Testis (tissue), 2 donors: ENCODE measurements at regions not wholly inside any gene's neighbourhood (a gene's known extent, or its start where the extent isn't known, plus 50 kb on each side); places are given as distances from the start of the nearest gene placed in this dataset.

Source experiments
- DNase-seq: peaks from one replicate; pipeline ENCODE4 v3.0.0-alpha.2; 2019
- H3K27ac ChIP-seq, 2 donors: fragments of 200-600 bp; sonication (generic); one replicate each; pipeline ENCODE4 v1.5.1; 2019
- H3K27me3 ChIP-seq: fragments of 200-600 bp; sonication (generic); one replicate; pipeline ENCODE4 v1.5.1; 2019
- H3K36me3 ChIP-seq: fragments of 200-600 bp; sonication (generic); one replicate; pipeline ENCODE4 v1.5.1; 2017; ENCODE audit warnings: low read depth; ENCODE audit errors: missing control alignments
- H3K4me1 ChIP-seq: fragments of 200-600 bp; sonication (generic); one replicate; pipeline ENCODE4 v1.5.1; 2019
- H3K4me3 ChIP-seq, 2 donors: fragments of 200-600 bp; sonication (generic); one replicate each; pipeline ENCODE4 v1.5.1; 2017 to 2019
- H3K9me3 ChIP-seq: fragments of 200-600 bp; sonication (generic); one replicate; pipeline ENCODE4 v1.5.1; 2017
- CTCF ChIP-seq, 3 experiments: fragments of 450-650 bp in 2 of 3; fragments of 200-600 bp in 1 of 3; sonication (generic) in 1 of 3; IDR thresholded peaks; one replicate each; pipeline ENCODE4 v1.5.1; 2016 to 2019; ENCODE audit warnings: antibody characterized with exemption in 3 of 3, mild to moderate bottlenecking in 2 of 3, moderate library complexity in 1 of 3
- POLR2A ChIP-seq: fragments of 450-650 bp; IDR thresholded peaks from one replicate; pipeline ENCODE4 v1.6.1; 2017; ENCODE audit warnings: antibody characterized with exemption, mild to moderate bottlenecking, moderate library complexity
- WGBS, 2 donors: methylation state at CpG; one replicate each; pipeline ENCODE4 v1.1.5; 2018; 5-methylcytosine and 5-hydroxymethylcytosine counted together
- intact Hi-C: fragments of 100-400 bp; cut with DNase I; formaldehyde crosslinking; loops from one replicate; pipeline ENCODE4 v1.15.1; 2023; ENCODE audit warnings: low total_unique reads

DNA sequence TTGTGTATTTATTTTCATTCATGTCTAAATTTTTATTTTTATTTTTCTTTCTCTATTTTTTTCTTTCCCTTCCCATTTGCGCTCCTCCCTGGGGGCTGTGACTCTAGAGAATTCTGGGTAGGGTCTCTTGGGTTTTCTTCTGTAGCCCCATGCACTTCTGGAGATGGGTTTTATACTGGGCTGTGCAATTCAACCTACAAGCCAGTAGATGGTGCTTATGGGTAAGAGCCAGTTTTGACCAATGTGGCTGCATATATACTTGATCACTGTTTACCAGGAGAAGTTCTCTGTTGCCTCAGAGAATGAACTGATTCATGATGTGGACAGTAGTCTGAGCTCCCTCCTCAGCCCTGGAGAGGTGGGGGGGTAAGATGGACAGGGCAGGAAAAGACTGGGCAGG lies 614.6 kb downstream of the PCDH19 start:
- WGBS, 2 donors: 83 to 100% methylated on average over 1 of the region's 1 CpG

GRCh38 chrX:99782516-99783040 lies 627.5 kb downstream of the PCDH19 start:
- Histone ChIP-seq H3K27me3 (no peaks in the 10 kb centered on the region), H3K4me3 (no peak overlapping the region), H3K27ac (no peak overlapping the region), H3K9me3 (no peaks in the 10 kb centered on the region), H3K4me1 (no peaks in the 10 kb centered on the region), H3K36me3 (no peaks in the 10 kb centered on the region)
- 78 to 91% methylated on average over 3 of the region's 3 CpGs for WGBS, 2 donors
- DNase-seq: no peak
- TF ChIP-seq CTCF (IDR thresholded peaks at IDR 0.05) (no peak), POLR2A (no peak)
- intact Hi-C loops: no loop called here

More for the DNA sequence above, 614.6 kb downstream of the PCDH19 start:
- Histone ChIP-seq H3K36me3 (no peaks in the 10 kb centered on the region), H3K27me3 (no peaks in the 10 kb centered on the region), H3K4me1 (no peaks in the 10 kb centered on the region), H3K9me3 (no peaks in the 10 kb centered on the region), H3K4me3 (no peak overlapping the region), H3K27ac (no peak overlapping the region)
- TF ChIP-seq POLR2A: no peak
- peak in 1 of 3 experiments; percentile 18 for TF ChIP-seq CTCF (IDR thresholded peaks at IDR 0.05)
- DNase-seq: no peak
- intact Hi-C loops: no loop called here

DNA sequence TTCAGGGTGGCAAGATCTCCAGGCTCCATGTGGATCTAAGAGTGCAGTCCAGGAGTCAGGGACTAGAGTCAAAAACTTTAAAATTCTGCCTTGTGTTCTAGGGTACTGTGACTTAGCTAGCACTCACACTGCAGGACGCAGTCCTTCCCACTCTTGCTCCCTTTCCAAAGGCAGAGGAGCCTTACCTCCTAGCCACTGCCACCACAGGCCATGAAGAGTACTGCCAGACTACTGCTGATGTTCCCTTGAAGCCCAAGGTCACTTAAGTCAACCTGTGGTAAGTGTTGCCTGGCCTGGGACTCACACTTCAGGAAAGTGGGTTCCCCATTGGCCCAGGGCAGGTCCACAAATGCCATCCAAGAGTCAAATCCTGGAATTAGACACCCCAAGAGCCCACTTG lies 632.2 kb downstream of the PCDH19 start:
- WGBS, 2 donors: 80% methylated on average over 1 of the region's 1 CpG; no CpG with 5 or more reads in 1 of the 2 donors
- Histone ChIP-seq H3K4me1 (no peaks in the 10 kb centered on the region), H3K27me3 (no peaks in the 10 kb centered on the region), H3K4me3 (no peak overlapping the region), H3K27ac (no peak overlapping the region), H3K9me3 (no peaks in the 10 kb centered on the region), H3K36me3 (no peaks in the 10 kb centered on the region)
- DNase-seq: no peak
- intact Hi-C loops: no loop called here
- TF ChIP-seq CTCF (IDR thresholded peaks at IDR 0.05): no peak
- TF ChIP-seq POLR2A: no peak

DNA sequence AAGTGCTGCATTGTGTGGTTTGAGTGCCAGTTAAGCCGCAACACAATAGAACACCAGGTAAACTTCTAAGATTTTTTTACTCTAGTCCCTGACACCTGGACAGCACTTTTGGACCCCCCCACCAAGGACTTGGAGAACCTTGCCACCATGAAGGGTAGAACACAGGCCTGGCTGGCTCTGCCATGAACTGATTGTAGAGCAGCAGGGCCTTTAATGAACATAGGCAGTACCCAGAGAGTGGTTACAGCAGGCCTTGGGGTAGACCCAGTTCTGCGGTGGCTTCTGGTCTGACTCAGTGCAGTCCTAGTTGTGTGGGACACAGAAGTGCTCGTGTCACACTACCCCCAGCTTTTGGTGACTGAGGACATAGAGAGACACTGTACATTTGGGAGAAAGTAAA lies 648.3 kb downstream of the PCDH19 start:
- no peak overlapping the region for H3K27ac ChIP-seq
- H3K4me3 ChIP-seq: no peak overlapping the region
- H3K4me1 ChIP-seq: no peaks in the 10 kb centered on the region
- intact Hi-C loops: no loop called here
- no peak for DNase-seq
- no peaks in the 10 kb centered on the region for H3K9me3 ChIP-seq
- 94 to 100% methylated on average over 2 to 3 of the region's 3 CpGs for WGBS, 2 donors
- no peak for TF ChIP-seq CTCF (IDR thresholded peaks at IDR 0.05)
- no peak for TF ChIP-seq POLR2A
- no peaks in the 10 kb centered on the region for H3K36me3 ChIP-seq
- no peaks in the 10 kb centered on the region for H3K27me3 ChIP-seq

DNA sequence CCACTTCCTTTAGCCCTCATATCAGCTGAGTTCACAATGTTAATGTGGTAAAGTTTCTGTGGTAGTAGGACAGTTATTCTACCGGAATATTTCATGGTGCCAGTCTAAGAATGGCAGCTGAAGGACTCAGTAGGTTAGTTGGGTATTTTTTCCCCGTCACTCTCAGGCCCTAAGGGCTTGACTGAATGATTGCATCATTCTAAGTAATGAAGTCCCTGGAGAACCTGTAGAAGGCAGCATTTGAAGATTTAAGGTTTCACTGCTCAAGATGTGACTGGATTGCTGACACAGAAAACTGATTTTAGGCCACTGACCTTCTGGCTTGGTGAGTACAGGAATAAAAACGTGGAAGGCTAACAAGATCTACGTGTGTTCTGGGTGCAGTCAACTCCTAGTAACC lies 657.3 kb downstream of the PCDH19 start:
- no peaks in the 10 kb centered on the region for H3K36me3 ChIP-seq
- no peaks in the 10 kb centered on the region for H3K4me1 ChIP-seq
- no peak overlapping the region for H3K4me3 ChIP-seq
- intact Hi-C loops: no loop called here
- no peak for DNase-seq
- WGBS, 2 donors: 58 to 61% methylated on average over 4 of the region's 4 CpGs
- no peaks in the 10 kb centered on the region for H3K9me3 ChIP-seq
- no peaks in the 10 kb centered on the region for H3K27me3 ChIP-seq
- TF ChIP-seq CTCF (IDR thresholded peaks at IDR 0.05) (no peak), POLR2A (no peak)
- H3K27ac ChIP-seq: no peak overlapping the region
